MM.1S (cell line): ENCODE measurements at regions not wholly inside any gene's neighbourhood (a gene's known extent, or its start where the extent isn't known, plus 50 kb on each side); places are given as distances from the start of the nearest gene placed in this dataset.

ENCODE experiments used
- DNase-seq: peaks from one replicate; pipeline ENCODE4 v3.0.0-alpha.2; 2015
- H2AFZ ChIP-seq: fragments of 300-600 bp; sonication (generic); 2 replicates; pipeline ENCODE4 v1.6.0; 2016; ENCODE audit warnings: antibody characterized with exemption, low read length
- H3F3A ChIP-seq: fragments of 300-600 bp; sonication (generic); 2 replicates; pipeline ENCODE4 v1.6.1; 2016; ENCODE audit warnings: mild to moderate bottlenecking, antibody characterized with exemption, low read length, moderate library complexity, mixed read lengths; ENCODE audit not compliant: insufficient read depth
- H3K27ac ChIP-seq: fragments of 300-600 bp; sonication (generic); 2 replicates; pipeline ENCODE4 v1.5.1; 2016; ENCODE audit warnings: mild to moderate bottlenecking, low read length
- H3K27me3 ChIP-seq: fragments of 300-600 bp; sonication (generic); replicated peaks from 2 replicates; pipeline ENCODE4 v1.6.0; 2016; ENCODE audit warnings: low read length; ENCODE audit not compliant: insufficient read depth
- H3K36me3 ChIP-seq: fragments of 300-600 bp; sonication (generic); replicated peaks from 2 replicates; pipeline ENCODE4 v1.6.1; 2016; ENCODE audit warnings: mild to moderate bottlenecking, low read length, mixed read lengths; ENCODE audit not compliant: insufficient read depth
- H3K4me1 ChIP-seq: fragments of 300-600 bp; sonication (generic); 2 replicates; pipeline ENCODE4 v1.6.1; 2016; ENCODE audit warnings: low read length, mixed read lengths
- H3K4me2 ChIP-seq: fragments of 300-600 bp; sonication (generic); 2 replicates; pipeline ENCODE4 v1.6.0; 2016; ENCODE audit warnings: low read depth, low read length
- H3K4me3 ChIP-seq: fragments of 300-600 bp; sonication (generic); 2 replicates; pipeline ENCODE4 v1.5.1; 2016; ENCODE audit warnings: low read length, mixed read lengths
- H3K79me2 ChIP-seq: fragments of 300-600 bp; sonication (generic); 2 replicates; pipeline ENCODE4 v1.6.1; 2016; ENCODE audit warnings: mixed run types, low read length, mixed read lengths
- H3K9ac ChIP-seq: fragments of 300-600 bp; sonication (generic); 2 replicates; pipeline ENCODE4 v1.6.1; 2016; ENCODE audit warnings: low read length, mixed read lengths
- H3K9me2 ChIP-seq: fragments of 300-600 bp; sonication (generic); replicated peaks from 2 replicates; pipeline ENCODE4 v1.6.1; 2016; ENCODE audit warnings: mild to moderate bottlenecking, low read length, mixed read lengths; ENCODE audit not compliant: insufficient read depth
- H3K9me3 ChIP-seq: fragments of 300-600 bp; sonication (generic); replicated peaks from 2 replicates; pipeline ENCODE4 v1.6.1; 2016; ENCODE audit warnings: mild to moderate bottlenecking, low read length, mixed read lengths; ENCODE audit not compliant: insufficient read depth
- H4K20me1 ChIP-seq: fragments of 300-600 bp; sonication (generic); 2 replicates; pipeline ENCODE4 v1.6.1; 2016; ENCODE audit warnings: mild to moderate bottlenecking, low read length, moderate library complexity, mixed read lengths; ENCODE audit not compliant: insufficient read depth
- EZH2 ChIP-seq: fragments of 300-600 bp; sonication (generic); optimal IDR thresholded peaks from 2 replicates; pipeline ENCODE3; 2017; ENCODE audit warnings: low read depth, mild to moderate bottlenecking, antibody characterized with exemption, low read length, mixed read lengths
- EZH2phosphoT487 ChIP-seq: fragments of 300-600 bp; sonication (generic); IDR thresholded peaks from 2 replicates; pipeline ENCODE4 v1.6.1; 2018; ENCODE audit warnings: antibody characterized with exemption, low read length
- TF ChIP-seq, protein P1 (sequence below): fragments of 300-600 bp; sonication (generic); IDR thresholded peaks from 2 replicates; pipeline ENCODE4 v1.5.1; 2016; ENCODE audit warnings: antibody characterized with exemption, low read length, mixed read lengths

DNA sequence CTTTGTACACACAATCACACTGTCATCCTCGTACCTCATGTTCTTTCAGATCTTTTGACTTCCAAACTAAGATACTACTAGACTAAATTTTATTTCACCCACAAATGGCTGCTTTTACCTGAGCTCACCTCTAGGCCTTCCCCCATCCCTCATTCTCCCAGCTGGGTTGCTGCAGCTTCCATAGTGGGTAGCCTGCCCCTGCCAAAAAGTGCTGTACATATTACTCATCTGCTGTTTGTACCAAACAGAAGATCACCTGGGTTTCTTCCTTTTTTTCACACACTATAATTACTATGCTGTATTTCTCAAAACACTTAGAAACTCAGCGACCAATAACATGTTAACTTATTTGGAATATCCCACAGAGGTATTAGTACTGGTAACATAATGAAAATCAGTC lies 267.6 kb upstream of the PRDM1 start:
- Histone ChIP-seq H2AFZ (no peak overlapping the region), H3K27ac (no peak overlapping the region), H3K27me3 (no peaks in the 10 kb centered on the region), H3K79me2 (no peaks in the 10 kb centered on the region), H3K9me2 (no peaks in the 10 kb centered on the region), H3K4me1 (no peaks in the 10 kb centered on the region), H3K9ac (no peak overlapping the region), H3F3A (no peaks in the 10 kb centered on the region), H3K4me2 (no peak overlapping the region), H3K9me3 (no peaks in the 10 kb centered on the region), H3K4me3 (no peak overlapping the region), H4K20me1 (no peaks in the 10 kb centered on the region), H3K36me3 (no peaks in the 10 kb centered on the region)
- TF ChIP-seq, protein P1, sequence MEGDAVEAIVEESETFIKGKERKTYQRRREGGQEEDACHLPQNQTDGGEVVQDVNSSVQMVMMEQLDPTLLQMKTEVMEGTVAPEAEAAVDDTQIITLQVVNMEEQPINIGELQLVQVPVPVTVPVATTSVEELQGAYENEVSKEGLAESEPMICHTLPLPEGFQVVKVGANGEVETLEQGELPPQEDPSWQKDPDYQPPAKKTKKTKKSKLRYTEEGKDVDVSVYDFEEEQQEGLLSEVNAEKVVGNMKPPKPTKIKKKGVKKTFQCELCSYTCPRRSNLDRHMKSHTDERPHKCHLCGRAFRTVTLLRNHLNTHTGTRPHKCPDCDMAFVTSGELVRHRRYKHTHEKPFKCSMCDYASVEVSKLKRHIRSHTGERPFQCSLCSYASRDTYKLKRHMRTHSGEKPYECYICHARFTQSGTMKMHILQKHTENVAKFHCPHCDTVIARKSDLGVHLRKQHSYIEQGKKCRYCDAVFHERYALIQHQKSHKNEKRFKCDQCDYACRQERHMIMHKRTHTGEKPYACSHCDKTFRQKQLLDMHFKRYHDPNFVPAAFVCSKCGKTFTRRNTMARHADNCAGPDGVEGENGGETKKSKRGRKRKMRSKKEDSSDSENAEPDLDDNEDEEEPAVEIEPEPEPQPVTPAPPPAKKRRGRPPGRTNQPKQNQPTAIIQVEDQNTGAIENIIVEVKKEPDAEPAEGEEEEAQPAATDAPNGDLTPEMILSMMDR: no peak
- TF ChIP-seq EZH2phosphoT487 (no peak), EZH2 (no peak)
- no peak for DNase-seq

DNA sequence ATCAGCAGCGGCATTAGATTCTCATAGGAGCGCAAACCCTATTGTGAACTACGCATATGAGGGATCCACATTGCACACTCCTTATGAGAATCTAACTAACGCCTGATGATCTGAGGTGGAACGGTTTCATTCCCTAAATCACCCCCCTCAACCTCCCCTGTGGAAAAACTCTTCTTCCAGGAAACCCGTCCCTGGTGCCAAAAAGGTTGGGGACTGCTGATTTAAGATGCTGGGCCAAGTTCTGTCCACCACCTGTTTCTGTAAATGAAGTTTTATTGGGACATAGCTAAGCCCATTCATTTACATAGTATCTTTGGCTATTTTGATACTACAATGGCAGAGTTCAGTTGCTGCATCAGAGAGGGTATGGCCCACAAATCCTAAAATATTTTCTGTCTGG lies 268.2 kb upstream of the PRDM1 start:
- no peak for DNase-seq
- Histone ChIP-seq H3K9ac (no peak overlapping the region), H3K4me3 (no peak overlapping the region), H3K36me3 (no peaks in the 10 kb centered on the region), H3K79me2 (no peaks in the 10 kb centered on the region), H3F3A (no peaks in the 10 kb centered on the region), H3K9me2 (no peaks in the 10 kb centered on the region), H3K27ac (no peak overlapping the region), H3K9me3 (no peaks in the 10 kb centered on the region), H3K4me2 (no peak overlapping the region), H4K20me1 (no peaks in the 10 kb centered on the region), H2AFZ (no peak overlapping the region), H3K27me3 (no peaks in the 10 kb centered on the region), H3K4me1 (no peaks in the 10 kb centered on the region)
- TF ChIP-seq, protein P1: no peak
- TF ChIP-seq EZH2: no peak
- no peak for TF ChIP-seq EZH2phosphoT487

DNA sequence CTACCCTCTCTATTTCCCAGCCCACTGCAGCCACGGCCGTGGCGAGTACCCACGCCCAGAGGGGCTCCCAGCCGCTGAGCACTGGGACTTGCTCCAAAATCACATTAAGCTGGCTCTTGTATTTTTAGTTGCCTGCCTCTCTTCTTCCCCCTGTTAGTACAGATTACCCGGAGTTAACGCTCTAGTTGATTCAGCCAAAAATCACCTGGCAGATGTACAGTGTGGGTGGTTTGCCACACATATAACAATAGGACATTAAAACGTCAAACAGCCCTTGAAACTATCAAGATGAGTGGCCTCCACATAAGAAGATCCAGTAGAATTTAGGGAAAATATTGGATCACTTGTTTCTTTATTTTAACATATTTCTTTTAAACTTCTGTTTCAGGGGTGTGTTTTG lies 268.8 kb upstream of the PRDM1 start:
- H3K9me2 ChIP-seq: no peaks in the 10 kb centered on the region
- H3K79me2 ChIP-seq: no peaks in the 10 kb centered on the region
- no peak overlapping the region for H2AFZ ChIP-seq
- H3K36me3 ChIP-seq: no peaks in the 10 kb centered on the region
- H3K4me1 ChIP-seq: no peaks in the 10 kb centered on the region
- no peaks in the 10 kb centered on the region for H3K9me3 ChIP-seq
- no peaks in the 10 kb centered on the region for H3F3A ChIP-seq
- no peaks in the 10 kb centered on the region for H4K20me1 ChIP-seq
- no peaks in the 10 kb centered on the region for H3K27me3 ChIP-seq
- no peak overlapping the region for H3K27ac ChIP-seq
- no peak overlapping the region for H3K4me3 ChIP-seq
- no peak overlapping the region for H3K9ac ChIP-seq
- TF ChIP-seq EZH2: no peak
- no peak overlapping the region for H3K4me2 ChIP-seq
- DNase-seq: no peak

DNA sequence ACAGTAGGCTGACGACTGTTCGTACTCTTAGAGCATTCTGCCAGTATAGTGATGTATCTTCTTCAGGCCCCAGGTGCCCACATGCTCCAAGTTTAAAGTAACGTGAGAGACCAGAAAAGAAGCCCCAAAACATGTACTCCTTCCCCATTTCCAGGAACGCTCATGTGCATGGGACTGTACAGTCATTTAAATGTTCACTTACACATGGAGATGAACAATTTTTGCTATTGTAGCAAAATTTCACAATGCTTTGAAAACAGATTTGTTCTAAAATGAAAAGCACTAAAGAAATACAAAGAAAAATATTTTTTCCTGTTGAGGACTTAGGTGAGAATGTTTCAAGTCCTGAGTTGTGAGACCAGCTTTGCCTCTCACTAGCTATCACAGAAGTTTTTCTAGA lies 269.3 kb upstream of the PRDM1 start:
- no peaks in the 10 kb centered on the region for H3K27me3 ChIP-seq
- no peaks in the 10 kb centered on the region for H3K4me1 ChIP-seq
- no peaks in the 10 kb centered on the region for H3K9me3 ChIP-seq
- H3F3A ChIP-seq: no peaks in the 10 kb centered on the region
- no peak overlapping the region for H3K9ac ChIP-seq
- no peak overlapping the region for H3K4me3 ChIP-seq
- no peak overlapping the region for H2AFZ ChIP-seq
- TF ChIP-seq EZH2: no peak
- no peak for TF ChIP-seq EZH2phosphoT487
- TF ChIP-seq, protein P1: no peak
- no peaks in the 10 kb centered on the region for H4K20me1 ChIP-seq
- no peak for DNase-seq
- H3K9me2 ChIP-seq: no peaks in the 10 kb centered on the region
- H3K4me2 ChIP-seq: no peak overlapping the region
- H3K36me3 ChIP-seq: no peaks in the 10 kb centered on the region
- H3K79me2 ChIP-seq: no peaks in the 10 kb centered on the region
- no peak overlapping the region for H3K27ac ChIP-seq
